ENCODE measurements at regions not wholly inside any gene's neighbourhood (a gene's known extent, or its start where the extent isn't known, plus 50 kb on each side); places are given as distances from the start of the nearest gene placed in this dataset.

GRCh38 chr2:48856144-48856543, 100.6 kb upstream of the LHCGR start:
- TF ChIP-seq CTCF (IDR thresholded peaks at IDR 0.05; ENCODE audit: insufficient read depth, low read depth, low read length): no peak
- TF ChIP-seq EZH2 (IDR thresholded peaks at IDR 0.05; ENCODE audit: insufficient read depth, low read length): no peak
